ENCODE measurements at regions not wholly inside any gene's neighbourhood (a gene's known extent, or its start where the extent isn't known, plus 50 kb on each side); places are given as distances from the start of the nearest gene placed in this dataset.

DNA sequence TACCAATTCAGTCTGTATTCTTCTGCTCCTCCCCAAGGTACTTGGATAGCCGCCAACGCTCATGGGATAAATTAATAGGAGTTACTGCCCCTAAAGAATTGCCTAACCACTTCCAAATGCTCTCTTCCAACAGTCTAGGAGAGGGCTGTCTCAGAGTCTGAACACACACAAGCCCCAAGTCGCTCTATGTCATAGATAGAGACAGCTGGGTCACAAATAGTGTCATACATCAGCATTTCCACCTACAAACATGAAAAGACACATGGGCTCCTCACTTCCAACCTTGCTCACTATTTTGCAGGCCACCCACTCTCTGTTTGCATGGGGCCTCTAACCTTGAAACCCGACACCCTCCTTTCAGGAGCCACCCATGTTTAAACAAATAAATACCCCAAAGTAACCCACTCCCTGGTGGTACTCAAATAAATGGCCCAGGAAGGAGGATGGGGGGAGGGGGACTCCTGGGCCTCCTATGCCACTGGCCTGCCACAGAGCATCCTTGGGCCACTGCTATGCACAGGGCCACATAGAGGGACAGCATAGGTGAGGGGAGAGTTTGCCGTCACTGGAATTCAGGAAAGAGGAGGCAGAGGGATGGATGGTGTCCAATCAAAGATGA, 265.9 kb downstream of the SOX9 start:
- no peaks in the 10 kb centered on the region for H3K4me1 Mint-ChIP-seq
- H3K36me3 Mint-ChIP-seq: no peaks in the 10 kb centered on the region
- DNase-seq (no peak), ATAC-seq (ENCODE audit: low read depth) (no peak)
- H3K27ac Mint-ChIP-seq: no peak overlapping the region
- peaks cover 8% of the 10 kb centered on the region for H3K27me3 Mint-ChIP-seq
- H3K9me3 Mint-ChIP-seq: no peaks in the 10 kb centered on the region
- POLR2A ChIA-PET: no interaction called here
- no peak overlapping the region for H3K4me3 Mint-ChIP-seq

DNA sequence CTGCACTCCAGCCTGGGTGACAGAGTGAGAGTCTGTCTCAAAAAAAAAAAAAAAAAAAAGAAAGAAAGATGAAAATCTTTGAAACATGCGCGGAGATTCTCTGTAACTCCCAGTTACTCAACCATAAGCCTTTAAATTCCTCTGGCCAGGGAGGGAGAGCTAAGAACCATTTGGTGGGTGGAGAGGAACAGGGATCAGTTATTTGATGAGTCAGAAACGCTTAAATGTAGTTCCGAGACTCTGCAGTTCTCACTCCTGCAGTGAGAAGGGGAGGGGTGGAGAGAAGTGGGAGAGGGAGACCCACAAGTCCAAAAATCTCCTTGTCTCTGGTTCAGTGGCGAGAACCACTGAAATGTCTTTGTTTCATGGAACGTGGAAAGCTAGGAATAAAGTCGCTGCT, 266.7 kb downstream of the SOX9 start:
- Mint-ChIP-seq H3K27ac (no peak overlapping the region), H3K27me3 (peaks cover 7% of the 10 kb centered on the region), H3K36me3 (no peaks in the 10 kb centered on the region), H3K4me1 (no peaks in the 10 kb centered on the region), H3K4me3 (no peak overlapping the region), H3K9me3 (no peaks in the 10 kb centered on the region)
- DNase-seq: no peak
- no peak for ATAC-seq (ENCODE audit: low read depth)
- POLR2A ChIA-PET: no interaction called here

DNA sequence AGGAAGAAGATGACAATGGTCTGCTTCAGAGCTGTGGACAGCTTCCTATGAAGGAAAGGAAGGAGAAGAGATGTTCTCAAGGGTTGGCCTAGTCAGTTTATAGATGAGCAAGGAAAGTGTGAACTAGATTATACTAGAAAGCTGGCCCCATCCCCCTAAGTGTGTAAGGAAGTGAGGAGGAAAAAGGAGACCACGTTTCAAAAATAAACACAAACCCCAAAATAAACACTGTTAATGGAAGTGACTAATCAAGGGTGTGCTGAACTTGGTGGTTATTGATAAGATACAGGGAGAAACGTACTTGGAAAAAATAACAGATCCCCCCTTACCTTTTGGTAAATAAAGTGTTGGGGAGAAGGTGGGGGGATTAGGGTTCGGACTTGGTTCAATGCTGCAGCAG, 267.1 kb downstream of the SOX9 start:
- DNase-seq (no peak), ATAC-seq (ENCODE audit: low read depth) (no peak)
- Mint-ChIP-seq H3K4me3 (no peak overlapping the region), H3K36me3 (no peaks in the 10 kb centered on the region), H3K27me3 (peaks cover 4% of the 10 kb centered on the region), H3K4me1 (no peaks in the 10 kb centered on the region), H3K9me3 (no peaks in the 10 kb centered on the region), H3K27ac (no peak overlapping the region)
- POLR2A ChIA-PET: no interaction called here

DNA sequence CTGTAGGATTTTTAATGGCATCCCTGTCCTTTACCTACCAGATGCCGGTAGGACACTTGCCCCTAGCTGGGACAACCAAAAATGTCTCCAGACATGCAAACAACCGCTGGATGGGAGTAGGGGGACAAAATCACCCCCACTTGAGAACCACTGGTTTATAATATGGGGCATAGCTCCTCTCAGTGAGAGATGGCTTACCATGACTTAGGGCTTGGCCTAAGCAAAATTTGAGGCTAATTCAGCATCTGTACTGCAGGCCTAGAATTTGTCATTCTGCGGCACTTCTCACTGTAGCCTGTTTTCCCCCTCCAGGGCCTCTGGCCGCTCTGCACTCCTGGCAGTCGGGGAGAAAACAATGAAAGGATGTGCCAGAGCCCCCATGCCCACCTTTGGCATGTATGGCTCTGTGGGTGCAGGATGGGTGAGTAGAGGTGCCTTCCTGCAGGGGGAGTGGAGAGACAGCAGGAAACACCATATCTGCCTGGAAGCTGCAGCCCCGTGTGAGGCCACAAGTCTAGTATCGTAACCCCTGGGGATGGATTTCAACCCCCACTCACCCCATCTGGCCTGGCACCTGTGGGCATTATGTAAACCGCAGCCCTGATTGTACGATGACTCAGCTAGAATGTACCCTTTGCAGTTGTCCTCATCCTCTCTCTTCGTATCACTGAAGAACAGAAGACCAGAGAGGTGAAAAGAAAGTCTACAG, 268.1 kb downstream of the SOX9 start:
- POLR2A ChIA-PET: no interaction called here
- ATAC-seq (ENCODE audit: low read depth): no peak
- Mint-ChIP-seq H3K27ac (no peak overlapping the region), H3K27me3 (no peaks in the 10 kb centered on the region), H3K9me3 (no peaks in the 10 kb centered on the region), H3K4me1 (no peaks in the 10 kb centered on the region), H3K36me3 (no peaks in the 10 kb centered on the region), H3K4me3 (no peak overlapping the region)
- DNase-seq: no peak

DNA sequence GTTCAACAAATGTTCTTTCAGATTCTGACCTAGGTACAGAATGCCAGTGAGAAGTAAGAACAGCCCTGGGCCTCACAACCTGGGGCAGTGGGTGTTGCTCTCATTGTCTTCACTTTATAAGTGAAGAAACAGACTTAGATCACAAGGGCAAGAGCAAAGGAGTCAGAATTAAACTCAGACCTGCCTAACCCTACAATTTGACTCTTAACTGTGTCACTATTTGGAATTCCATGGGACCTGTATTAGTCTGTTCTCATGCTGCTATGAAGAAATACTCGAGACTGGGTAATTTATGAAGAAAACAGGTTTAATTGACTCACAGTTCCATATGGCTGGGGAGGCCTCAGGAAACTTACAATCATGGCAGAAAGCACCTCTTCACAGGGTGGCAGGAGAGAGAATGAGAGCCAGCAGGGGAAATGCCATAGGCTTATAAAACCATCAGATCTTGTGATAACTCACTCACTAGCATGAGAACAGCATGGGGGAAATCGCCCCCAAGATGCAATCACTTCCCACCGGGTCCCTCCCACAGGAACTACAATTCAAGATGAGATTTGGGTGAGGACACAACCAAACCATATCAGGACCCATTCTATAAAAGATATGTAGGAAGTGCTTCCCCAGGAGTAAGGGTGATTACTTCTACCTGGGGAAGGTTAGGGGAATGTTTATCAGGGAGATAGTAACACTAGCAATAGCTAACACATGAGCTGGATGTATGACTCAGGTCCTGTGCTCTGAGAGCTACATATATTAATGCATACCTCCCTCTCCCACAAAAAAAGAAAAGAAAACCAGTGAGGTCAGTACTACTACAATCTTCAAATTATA, 270.1 kb downstream of the SOX9 start:
- no peak for DNase-seq
- no peak overlapping the region for H3K4me3 Mint-ChIP-seq
- H3K27ac Mint-ChIP-seq: no peak overlapping the region
- H3K27me3 Mint-ChIP-seq: no peaks in the 10 kb centered on the region
- no peaks in the 10 kb centered on the region for H3K9me3 Mint-ChIP-seq
- no peaks in the 10 kb centered on the region for H3K36me3 Mint-ChIP-seq
- POLR2A ChIA-PET: no interaction called here
- ATAC-seq (ENCODE audit: low read depth): no peak
- no peaks in the 10 kb centered on the region for H3K4me1 Mint-ChIP-seq

DNA sequence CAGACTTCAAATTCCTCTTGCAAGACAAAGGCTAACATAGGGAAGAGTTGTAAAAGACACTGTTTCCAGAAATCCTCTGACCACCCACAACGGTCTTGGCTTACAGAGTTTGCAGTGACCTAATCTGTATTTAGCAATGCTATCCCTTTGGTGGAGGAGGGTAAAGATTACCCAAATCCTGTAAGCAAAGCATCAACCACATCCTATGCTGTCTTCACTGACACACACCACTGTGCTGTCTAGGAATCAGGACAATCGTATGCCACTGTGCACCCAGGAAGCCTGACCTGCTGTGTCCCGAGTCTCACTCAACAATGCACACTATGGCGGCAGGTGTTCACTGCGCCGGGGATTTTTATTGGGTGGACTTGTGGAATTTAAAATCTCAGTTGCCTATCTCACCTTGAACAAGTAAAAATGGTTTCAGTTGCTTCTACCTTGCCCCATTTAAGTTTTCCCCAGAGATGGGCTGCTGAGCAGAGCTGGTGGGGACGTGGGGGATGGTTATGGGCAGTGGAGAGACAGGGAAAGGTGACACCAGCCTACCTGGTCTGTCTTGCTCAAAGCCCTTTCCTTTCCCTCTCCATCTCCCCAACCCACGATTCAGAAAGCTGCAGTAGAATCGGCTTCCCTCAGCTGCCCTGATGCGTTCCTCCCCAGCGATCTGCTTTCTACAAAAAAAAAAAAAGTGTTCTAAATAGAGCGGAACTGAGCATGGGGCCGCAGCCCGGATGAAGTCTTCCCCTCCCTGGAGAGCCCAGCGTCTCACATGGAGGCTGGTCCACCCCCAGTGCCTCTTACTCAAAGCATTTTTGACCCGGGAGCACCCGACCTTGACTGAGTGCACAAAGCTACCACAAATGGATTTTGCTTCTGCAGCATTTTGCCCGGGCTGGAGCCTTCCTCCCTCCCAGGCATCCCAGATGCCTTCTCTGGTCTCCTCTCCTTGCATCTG, 271.5 kb downstream of the SOX9 start:
- Mint-ChIP-seq H3K4me1 (no peaks in the 10 kb centered on the region), H3K27ac (no peak overlapping the region), H3K9me3 (no peaks in the 10 kb centered on the region), H3K4me3 (no peak overlapping the region), H3K36me3 (no peaks in the 10 kb centered on the region), H3K27me3 (no peaks in the 10 kb centered on the region)
- POLR2A ChIA-PET: no interaction called here
- ATAC-seq (ENCODE audit: low read depth) (no peak), DNase-seq (no peak)

DNA sequence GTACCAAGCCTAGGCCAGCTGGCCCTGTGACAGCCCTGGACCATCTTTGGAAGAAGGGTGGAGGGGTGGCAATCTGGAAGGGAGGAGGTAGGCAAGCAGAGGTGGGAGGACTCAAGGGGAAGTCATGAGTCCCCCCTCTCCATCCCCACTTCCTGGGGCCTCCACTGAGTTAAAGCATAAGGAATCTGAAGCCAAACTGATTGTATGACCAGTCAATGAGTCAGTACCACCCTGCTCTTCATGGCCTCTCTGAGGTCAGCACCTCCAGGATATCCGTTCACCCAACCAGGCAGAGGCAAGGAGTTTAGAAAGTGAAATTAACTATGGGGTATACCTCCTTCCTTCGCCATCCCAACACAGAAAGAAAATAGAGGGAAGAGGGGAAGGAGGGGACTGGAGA, 272.7 kb downstream of the SOX9 start:
- H3K27me3 Mint-ChIP-seq: no peaks in the 10 kb centered on the region
- peaks cover 2% of the 10 kb centered on the region for H3K9me3 Mint-ChIP-seq
- H3K4me3 Mint-ChIP-seq: no peak overlapping the region
- no peak overlapping the region for H3K27ac Mint-ChIP-seq
- ATAC-seq (ENCODE audit: low read depth): no peak
- no peaks in the 10 kb centered on the region for H3K36me3 Mint-ChIP-seq
- DNase-seq: no peak
- POLR2A ChIA-PET: no interaction called here
- H3K4me1 Mint-ChIP-seq: peaks cover 1% of the 10 kb centered on the region

DNA sequence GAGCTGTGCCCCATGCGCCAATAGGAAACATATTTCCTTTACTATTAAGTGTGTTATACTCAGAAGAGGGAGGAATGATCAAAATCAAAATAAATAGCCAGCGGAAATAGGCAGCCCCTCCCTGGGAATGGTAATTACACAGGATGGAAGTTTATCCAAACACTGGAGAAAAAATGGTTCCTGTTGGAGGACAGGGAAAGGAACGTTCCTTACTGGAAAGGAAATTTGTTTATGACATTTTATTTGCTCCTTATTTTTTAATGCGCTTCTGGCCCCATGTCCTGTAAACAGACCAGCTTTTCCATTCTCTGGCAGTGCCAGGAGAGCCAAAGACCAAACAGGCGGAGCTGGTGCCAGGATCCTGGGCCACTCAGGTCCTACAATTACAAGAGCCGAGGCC, 273.7 kb downstream of the SOX9 start:
- Mint-ChIP-seq H3K27ac (no peak overlapping the region), H3K4me3 (no peak overlapping the region), H3K36me3 (no peaks in the 10 kb centered on the region), H3K4me1 (peaks cover 1% of the 10 kb centered on the region), H3K9me3 (peaks cover 2% of the 10 kb centered on the region), H3K27me3 (no peaks in the 10 kb centered on the region)
- no peak for DNase-seq
- POLR2A ChIA-PET: no interaction called here
- no peak for ATAC-seq (ENCODE audit: low read depth)

DNA sequence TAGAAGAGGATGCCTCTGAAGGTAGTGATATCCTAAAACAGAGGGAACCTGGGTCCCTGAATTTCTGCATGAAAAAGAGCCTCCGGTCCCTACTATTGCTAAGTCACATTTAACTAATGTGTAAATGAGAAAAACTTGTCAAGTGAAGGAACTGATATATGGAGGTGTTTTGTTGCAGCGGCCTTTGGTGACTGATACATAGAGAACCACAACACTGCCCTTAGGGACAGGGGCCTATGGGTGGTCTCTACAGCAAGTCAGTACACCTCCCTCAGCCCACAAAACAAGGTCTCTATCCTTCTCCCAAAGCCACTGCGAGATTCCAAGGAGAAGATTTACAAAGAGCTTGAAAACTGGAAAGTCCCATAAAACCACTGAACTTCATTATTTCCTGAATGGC, 275.3 kb downstream of the SOX9 start:
- Mint-ChIP-seq H3K36me3 (no peaks in the 10 kb centered on the region), H3K9me3 (peaks cover 2% of the 10 kb centered on the region), H3K4me1 (peaks cover 1% of the 10 kb centered on the region), H3K27ac (no peak overlapping the region), H3K27me3 (no peaks in the 10 kb centered on the region), H3K4me3 (no peak overlapping the region)
- ATAC-seq (ENCODE audit: low read depth) (no peak), DNase-seq (no peak)
- POLR2A ChIA-PET: no interaction called here

DNA sequence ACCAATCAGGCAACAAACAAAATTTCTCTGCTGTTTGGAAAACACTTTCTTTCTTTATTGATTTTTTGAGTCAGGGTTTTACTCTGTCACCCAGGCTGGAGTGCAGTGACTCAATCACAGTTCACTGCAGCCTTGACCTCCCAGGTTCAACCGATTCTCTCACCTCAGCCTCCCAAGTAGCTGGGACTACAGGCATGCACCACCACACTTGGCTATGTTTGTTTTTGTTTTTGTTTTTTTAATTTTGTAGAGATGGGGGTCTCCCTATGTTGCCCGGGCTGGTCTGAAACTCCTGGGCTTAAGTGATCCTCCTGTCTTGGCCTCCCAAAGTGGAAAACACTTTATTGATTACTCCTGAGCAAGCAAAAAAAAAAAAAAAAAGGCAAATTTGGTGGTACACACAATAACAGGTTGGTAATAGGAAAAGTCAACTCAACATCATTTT, 276.4 kb downstream of the SOX9 start:
- H3K36me3 Mint-ChIP-seq: no peaks in the 10 kb centered on the region
- H3K27me3 Mint-ChIP-seq: no peaks in the 10 kb centered on the region
- peaks cover 1% of the 10 kb centered on the region for H3K4me1 Mint-ChIP-seq
- H3K9me3 Mint-ChIP-seq: peaks cover 3% of the 10 kb centered on the region
- no peak for DNase-seq
- ATAC-seq (ENCODE audit: low read depth): no peak
- no peak overlapping the region for H3K27ac Mint-ChIP-seq
- no peak overlapping the region for H3K4me3 Mint-ChIP-seq
- POLR2A ChIA-PET: no interaction called here

DNA sequence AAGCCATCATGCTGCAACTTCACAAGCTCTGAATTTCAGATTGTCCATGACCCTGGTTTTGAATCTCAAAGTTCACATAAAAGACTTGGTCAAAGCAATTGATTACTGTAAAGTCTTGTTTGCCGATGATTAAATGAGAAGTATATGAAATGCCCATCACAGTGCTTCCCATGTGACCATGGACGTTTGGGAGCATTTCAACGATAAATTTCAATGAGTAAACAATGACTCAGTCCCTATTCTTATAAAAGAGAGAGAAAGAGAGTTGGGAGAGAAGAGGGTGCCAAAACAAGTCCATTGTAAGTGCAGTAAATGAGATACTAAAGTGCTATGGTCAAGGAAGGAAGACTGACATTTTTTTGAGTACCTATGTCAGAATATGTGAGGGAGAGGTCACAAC, 276.9 kb downstream of the SOX9 start:
- POLR2A ChIA-PET: no interaction called here
- H3K27ac Mint-ChIP-seq: no peak overlapping the region
- H3K4me3 Mint-ChIP-seq: no peak overlapping the region
- peaks cover 1% of the 10 kb centered on the region for H3K4me1 Mint-ChIP-seq
- no peaks in the 10 kb centered on the region for H3K36me3 Mint-ChIP-seq
- H3K27me3 Mint-ChIP-seq: no peaks in the 10 kb centered on the region
- no peak for ATAC-seq (ENCODE audit: low read depth)
- DNase-seq: no peak
- peaks cover 3% of the 10 kb centered on the region for H3K9me3 Mint-ChIP-seq

DNA sequence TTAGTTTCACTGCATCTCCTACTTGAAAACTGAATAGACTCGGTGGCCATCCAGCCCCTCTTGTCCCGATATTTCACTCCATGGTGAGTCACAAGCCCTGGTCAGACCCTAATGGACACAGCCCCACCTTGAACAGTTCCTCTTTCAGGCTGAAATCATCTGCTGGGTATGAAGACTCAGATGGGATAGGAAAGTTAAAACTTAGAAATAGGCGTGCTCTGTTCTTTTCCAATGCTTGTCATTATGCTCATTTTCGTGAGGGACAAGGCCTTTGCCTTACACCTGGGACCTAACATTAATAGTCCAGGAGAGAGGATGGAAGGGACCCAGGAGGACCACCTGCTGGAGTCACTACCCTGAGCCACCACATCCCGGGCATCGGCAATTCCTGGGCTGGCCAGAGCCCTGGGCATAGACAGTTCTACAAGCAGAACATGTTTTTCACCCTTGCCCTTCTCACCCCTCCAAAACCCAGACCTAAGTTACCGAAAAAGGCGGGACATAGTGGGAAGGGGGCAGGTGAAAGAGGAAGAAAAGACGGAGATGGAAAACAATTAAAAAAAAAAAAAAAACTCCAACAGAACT, 278.3 kb downstream of the SOX9 start:
- H3K27me3 Mint-ChIP-seq: no peaks in the 10 kb centered on the region
- ATAC-seq (ENCODE audit: low read depth): no peak
- POLR2A ChIA-PET: no interaction called here
- peaks cover 1% of the 10 kb centered on the region for H3K4me1 Mint-ChIP-seq
- peaks cover 3% of the 10 kb centered on the region for H3K9me3 Mint-ChIP-seq
- DNase-seq: no peak
- H3K27ac Mint-ChIP-seq: no peak overlapping the region
- no peak overlapping the region for H3K4me3 Mint-ChIP-seq
- H3K36me3 Mint-ChIP-seq: no peaks in the 10 kb centered on the region
